ENCODE measurements at regions not wholly inside any gene's neighbourhood (a gene's known extent, or its start where the extent isn't known, plus 50 kb on each side); places are given as distances from the start of the nearest gene placed in this dataset.
"Not testable (repeated sequence)": the region's sequence is repeated elsewhere in the genome, so short reads cannot be mapped to it uniquely, and the experiment has no call there.

DNA sequence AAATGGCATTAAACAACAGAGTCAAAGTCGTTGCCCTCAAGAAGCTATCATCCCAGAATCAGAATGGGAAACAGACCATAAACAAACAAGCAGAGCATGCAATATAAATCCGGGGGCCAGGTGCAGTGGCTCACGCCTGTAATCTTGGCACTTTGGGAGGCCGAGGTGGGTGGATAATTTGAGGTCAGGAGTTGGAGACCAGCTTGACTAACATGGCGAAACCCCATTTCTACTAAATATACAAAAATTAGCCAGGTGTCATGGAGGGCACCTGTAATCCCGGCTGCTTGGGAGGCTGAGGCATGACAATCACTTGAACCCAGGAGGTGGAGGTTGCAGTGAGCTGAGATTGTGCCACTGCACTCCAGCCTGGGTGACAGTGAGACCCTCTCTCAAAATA lies 249.8 kb downstream of the CYRIA start:
- TF ChIP-seq, protein P1, sequence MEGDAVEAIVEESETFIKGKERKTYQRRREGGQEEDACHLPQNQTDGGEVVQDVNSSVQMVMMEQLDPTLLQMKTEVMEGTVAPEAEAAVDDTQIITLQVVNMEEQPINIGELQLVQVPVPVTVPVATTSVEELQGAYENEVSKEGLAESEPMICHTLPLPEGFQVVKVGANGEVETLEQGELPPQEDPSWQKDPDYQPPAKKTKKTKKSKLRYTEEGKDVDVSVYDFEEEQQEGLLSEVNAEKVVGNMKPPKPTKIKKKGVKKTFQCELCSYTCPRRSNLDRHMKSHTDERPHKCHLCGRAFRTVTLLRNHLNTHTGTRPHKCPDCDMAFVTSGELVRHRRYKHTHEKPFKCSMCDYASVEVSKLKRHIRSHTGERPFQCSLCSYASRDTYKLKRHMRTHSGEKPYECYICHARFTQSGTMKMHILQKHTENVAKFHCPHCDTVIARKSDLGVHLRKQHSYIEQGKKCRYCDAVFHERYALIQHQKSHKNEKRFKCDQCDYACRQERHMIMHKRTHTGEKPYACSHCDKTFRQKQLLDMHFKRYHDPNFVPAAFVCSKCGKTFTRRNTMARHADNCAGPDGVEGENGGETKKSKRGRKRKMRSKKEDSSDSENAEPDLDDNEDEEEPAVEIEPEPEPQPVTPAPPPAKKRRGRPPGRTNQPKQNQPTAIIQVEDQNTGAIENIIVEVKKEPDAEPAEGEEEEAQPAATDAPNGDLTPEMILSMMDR (conservative IDR thresholded peaks at IDR 0.05; ENCODE audit: low read length): not testable (repeated sequence)
- TF ChIP-seq EZH2phosphoT487 (IDR thresholded peaks at IDR 0.05; ENCODE audit: borderline replicate concordance): not testable (repeated sequence)
